Parathyroid adenoma (tissue), 2 donors: ENCODE measurements at regions not wholly inside any gene's neighbourhood (a gene's known extent, or its start where the extent isn't known, plus 50 kb on each side); places are given as distances from the start of the nearest gene placed in this dataset.

Source experiments
- H2AFZ ChIP-seq: fragments of 300-600 bp; sonication (generic); one replicate; pipeline ENCODE4 v1.7.0; 2017; ENCODE audit warnings: antibody characterized with exemption, mild to moderate bottlenecking
- H3K27ac ChIP-seq: fragments of 300-600 bp; sonication (generic); one replicate; pipeline ENCODE4 v1.7.0; 2017
- H3K27me3 ChIP-seq: fragments of 300-600 bp; sonication (generic); one replicate; pipeline ENCODE4 v1.7.0; 2017; ENCODE audit warnings: low read length; ENCODE audit not compliant: control insufficient read depth, insufficient read depth
- H3K36me3 ChIP-seq: fragments of 300-600 bp; sonication (generic); one replicate; pipeline ENCODE4 v1.7.0; 2017; ENCODE audit warnings: low read length; ENCODE audit not compliant: control insufficient read depth, insufficient read depth
- H3K4me1 ChIP-seq: fragments of 300-600 bp; sonication (generic); one replicate; pipeline ENCODE4 v1.7.0; 2017; ENCODE audit warnings: control low read depth
- H3K4me2 ChIP-seq: fragments of 300-600 bp; sonication (generic); one replicate; pipeline ENCODE4 v1.7.0; 2017; ENCODE audit warnings: low read length
- H3K4me3 ChIP-seq: fragments of 300-600 bp; sonication (generic); one replicate; pipeline ENCODE4 v1.7.0; 2017; ENCODE audit warnings: low read depth, low read length
- H3K79me2 ChIP-seq: fragments of 300-600 bp; sonication (generic); one replicate; pipeline ENCODE4 v1.7.0; 2017; ENCODE audit warnings: control low read depth
- H3K9ac ChIP-seq: fragments of 300-600 bp; sonication (generic); one replicate; pipeline ENCODE4 v1.7.0; 2017; ENCODE audit warnings: mild to moderate bottlenecking
- H3K9me3 ChIP-seq: fragments of 300-600 bp; sonication (generic); one replicate; pipeline ENCODE4 v1.7.0; 2017; ENCODE audit warnings: low read length; ENCODE audit not compliant: control insufficient read depth
- CTCF ChIP-seq: fragments of 300-600 bp; sonication (generic); IDR thresholded peaks from one replicate; pipeline ENCODE4 v1.7.0; 2017; ENCODE audit warnings: antibody characterized with exemption, mild to moderate bottlenecking
- donor health status: primary hyperparathyroidism.

- no peak overlapping the region for H3K4me2 ChIP-seq
- no peaks in the 10 kb centered on the region for H3K79me2 ChIP-seq
- no peak for TF ChIP-seq CTCF
- H3K9me3 ChIP-seq = no peaks in the 10 kb centered on the region
- H3K4me1 ChIP-seq = no peaks in the 10 kb centered on the region
- H3K36me3 ChIP-seq = no peaks in the 10 kb centered on the region
- H3K27me3 ChIP-seq = no peaks in the 10 kb centered on the region
- no peak overlapping the region for H3K9ac ChIP-seq
- H3K4me3 ChIP-seq = no peak overlapping the region
- H3K27ac ChIP-seq = no peak overlapping the region
- no peak overlapping the region for H2AFZ ChIP-seq
Measured at GRCh38 chr5:2371419-2371710, 380.1 kb downstream of the IRX2 start.

- no peak for TF ChIP-seq CTCF
- Histone ChIP-seq H3K4me1 (no peaks in the 10 kb centered on the region), H3K27me3 (no peaks in the 10 kb centered on the region)
Measured at GRCh38 chr5:2370626-2371418, 380.7 kb downstream of the IRX2 start.

GRCh38 chr5:2369178-2369577, 382.3 kb downstream of the IRX2 start:
- H3K27ac ChIP-seq = no peak overlapping the region
- no peak for TF ChIP-seq CTCF
- no peak overlapping the region for H2AFZ ChIP-seq
- H3K36me3 ChIP-seq = no peaks in the 10 kb centered on the region
- no peaks in the 10 kb centered on the region for H3K27me3 ChIP-seq
- H3K79me2 ChIP-seq = no peaks in the 10 kb centered on the region
- no peak overlapping the region for H3K4me3 ChIP-seq
- H3K9ac ChIP-seq = no peak overlapping the region
- no peaks in the 10 kb centered on the region for H3K9me3 ChIP-seq
- no peak overlapping the region for H3K4me2 ChIP-seq
- H3K4me1 ChIP-seq = no peaks in the 10 kb centered on the region

More at GRCh38 chr5:2370626-2371418, 380.7 kb downstream of the IRX2 start:
- Histone ChIP-seq H3K27ac (no peak overlapping the region), H2AFZ (no peak overlapping the region), H3K4me2 (no peak overlapping the region), H3K9ac (no peak overlapping the region), H3K36me3 (no peaks in the 10 kb centered on the region), H3K9me3 (no peaks in the 10 kb centered on the region), H3K79me2 (no peaks in the 10 kb centered on the region), H3K4me3 (no peak overlapping the region)

GRCh38 chr5:2366816-2367215, 384.7 kb downstream of the IRX2 start:
- TF ChIP-seq CTCF = no peak
- Histone ChIP-seq H3K27me3 (no peaks in the 10 kb centered on the region), H3K27ac (no peak overlapping the region), H3K9me3 (peaks cover 2% of the 10 kb centered on the region), H3K4me2 (no peak overlapping the region), H3K79me2 (no peaks in the 10 kb centered on the region), H2AFZ (no peak overlapping the region), H3K36me3 (no peaks in the 10 kb centered on the region), H3K9ac (no peak overlapping the region), H3K4me3 (no peak overlapping the region), H3K4me1 (no peaks in the 10 kb centered on the region)

GRCh38 chr5:2357309-2357708, 394.2 kb downstream of the IRX2 start:
- no peak overlapping the region for H3K4me3 ChIP-seq
- H3K36me3 ChIP-seq = no peaks in the 10 kb centered on the region
- no peak for TF ChIP-seq CTCF
- no peak overlapping the region for H3K27ac ChIP-seq
- H3K79me2 ChIP-seq = no peaks in the 10 kb centered on the region
- no peak overlapping the region for H3K4me2 ChIP-seq
- no peak overlapping the region for H2AFZ ChIP-seq
- no peaks in the 10 kb centered on the region for H3K9me3 ChIP-seq
- no peaks in the 10 kb centered on the region for H3K4me1 ChIP-seq
- no peak overlapping the region for H3K9ac ChIP-seq
- H3K27me3 ChIP-seq = no peaks in the 10 kb centered on the region
